Tibial nerve (tissue), 4 donors: ENCODE measurements at regions not wholly inside any gene's neighbourhood (a gene's known extent, or its start where the extent isn't known, plus 50 kb on each side); places are given as distances from the start of the nearest gene placed in this dataset.
"Not testable (repeated sequence)": the region's sequence is repeated elsewhere in the genome, so short reads cannot be mapped to it uniquely, and the experiment has no call there.

Experiments used
- CTCF ChIP-seq, 5 experiments: fragments of 200-600 bp in 3 of 5; fragments of 450-650 bp in 2 of 5; sonication (generic) in 3 of 5; IDR thresholded peaks; one replicate each; pipeline ENCODE4 v1.5.1; 2016 to 2019; ENCODE audit warnings: antibody characterized with exemption in 5 of 5, mild to moderate bottlenecking in 3 of 5, moderate library complexity in 2 of 5
- EP300 ChIP-seq, 2 donors: sonication (generic); formaldehyde crosslinking; IDR thresholded peaks; one replicate each; pipeline ENCODE4 v1.6.1; 2017; ENCODE audit warnings: antibody characterized with exemption in 2 of 2, mild to moderate bottlenecking in 1 of 2
- POLR2A ChIP-seq, 2 donors: fragments of 450-650 bp; IDR thresholded peaks; one replicate each; pipeline ENCODE4 v1.6.1; 2017; ENCODE audit warnings: antibody characterized with exemption in 2 of 2, mild to moderate bottlenecking in 2 of 2, moderate library complexity in 2 of 2

- TF ChIP-seq CTCF, POLR2A, EP300 (IDR thresholded peaks at IDR 0.05): not testable (repeated sequence)
These were observed 585.9 kb upstream of the HS3ST5 start for GRCh38 chr6:114928731-114929130.
